GM13976 (cell line): ENCODE measurements at regions not wholly inside any gene's neighbourhood (a gene's known extent, or its start where the extent isn't known, plus 50 kb on each side); places are given as distances from the start of the nearest gene placed in this dataset.

ENCODE experiments used
- DNase-seq: peaks from one replicate; pipeline ENCODE4 v3.0.0; 2012; ENCODE audit warnings: low spot score
- in situ Hi-C: fragments of 300-500 bp; cut with MboI; formaldehyde crosslinking; loops from one replicate; pipeline ENCODE4 v1.12.0; 2022; ENCODE audit warnings: low sequenced_read_pairs, mixed read lengths, inconsistent platforms; ENCODE audit not compliant: unreplicated experiment
- TF ChIP-seq, protein P1 (sequence below): IDR thresholded peaks from 2 replicates; pipeline ENCODE4 v1.5.1; 2012; ENCODE audit warnings: borderline replicate concordance, mild to moderate bottlenecking; ENCODE audit not compliant: insufficient read depth; ENCODE audit errors: extremely low read depth, missing control alignments, control extremely low read depth

DNA sequence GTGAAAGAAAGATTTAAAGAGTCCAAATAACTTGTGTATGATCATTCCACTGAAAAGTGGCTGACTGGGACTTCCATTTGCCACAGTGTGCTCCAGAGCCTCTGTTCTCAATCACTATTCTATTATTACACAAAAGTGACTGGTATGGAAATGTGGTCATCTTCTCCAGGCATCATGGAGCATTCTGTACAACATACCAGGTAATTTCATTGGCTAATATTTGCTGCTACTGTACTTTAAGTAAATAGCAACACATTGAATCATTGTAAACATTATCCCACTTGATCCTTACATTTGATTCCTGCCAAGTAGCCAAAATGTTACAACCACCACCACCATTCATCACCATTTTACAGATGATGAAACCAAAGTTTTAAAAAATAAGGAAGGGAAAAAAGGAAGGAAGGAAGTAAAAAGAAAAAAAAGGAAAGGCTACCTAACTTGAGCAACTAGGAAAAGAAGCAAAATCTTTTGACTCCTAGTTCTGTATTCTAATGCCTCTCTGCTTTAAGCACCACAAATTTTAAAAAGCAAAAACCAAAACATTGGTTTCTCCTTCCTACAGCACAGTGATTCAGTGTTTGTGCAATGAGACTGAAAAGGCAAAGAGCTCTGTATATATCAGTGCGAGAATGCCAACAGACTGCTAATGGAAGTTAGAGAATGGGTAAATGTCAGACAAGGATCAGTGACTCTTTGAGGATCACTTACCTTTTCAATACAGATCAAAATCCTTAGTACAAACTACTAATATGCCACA is 361.4 kb upstream of the PTBP2 start:
- no peak for DNase-seq
- in situ Hi-C loops = no loop called here
- TF ChIP-seq, protein P1, sequence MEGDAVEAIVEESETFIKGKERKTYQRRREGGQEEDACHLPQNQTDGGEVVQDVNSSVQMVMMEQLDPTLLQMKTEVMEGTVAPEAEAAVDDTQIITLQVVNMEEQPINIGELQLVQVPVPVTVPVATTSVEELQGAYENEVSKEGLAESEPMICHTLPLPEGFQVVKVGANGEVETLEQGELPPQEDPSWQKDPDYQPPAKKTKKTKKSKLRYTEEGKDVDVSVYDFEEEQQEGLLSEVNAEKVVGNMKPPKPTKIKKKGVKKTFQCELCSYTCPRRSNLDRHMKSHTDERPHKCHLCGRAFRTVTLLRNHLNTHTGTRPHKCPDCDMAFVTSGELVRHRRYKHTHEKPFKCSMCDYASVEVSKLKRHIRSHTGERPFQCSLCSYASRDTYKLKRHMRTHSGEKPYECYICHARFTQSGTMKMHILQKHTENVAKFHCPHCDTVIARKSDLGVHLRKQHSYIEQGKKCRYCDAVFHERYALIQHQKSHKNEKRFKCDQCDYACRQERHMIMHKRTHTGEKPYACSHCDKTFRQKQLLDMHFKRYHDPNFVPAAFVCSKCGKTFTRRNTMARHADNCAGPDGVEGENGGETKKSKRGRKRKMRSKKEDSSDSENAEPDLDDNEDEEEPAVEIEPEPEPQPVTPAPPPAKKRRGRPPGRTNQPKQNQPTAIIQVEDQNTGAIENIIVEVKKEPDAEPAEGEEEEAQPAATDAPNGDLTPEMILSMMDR = no peak

DNA sequence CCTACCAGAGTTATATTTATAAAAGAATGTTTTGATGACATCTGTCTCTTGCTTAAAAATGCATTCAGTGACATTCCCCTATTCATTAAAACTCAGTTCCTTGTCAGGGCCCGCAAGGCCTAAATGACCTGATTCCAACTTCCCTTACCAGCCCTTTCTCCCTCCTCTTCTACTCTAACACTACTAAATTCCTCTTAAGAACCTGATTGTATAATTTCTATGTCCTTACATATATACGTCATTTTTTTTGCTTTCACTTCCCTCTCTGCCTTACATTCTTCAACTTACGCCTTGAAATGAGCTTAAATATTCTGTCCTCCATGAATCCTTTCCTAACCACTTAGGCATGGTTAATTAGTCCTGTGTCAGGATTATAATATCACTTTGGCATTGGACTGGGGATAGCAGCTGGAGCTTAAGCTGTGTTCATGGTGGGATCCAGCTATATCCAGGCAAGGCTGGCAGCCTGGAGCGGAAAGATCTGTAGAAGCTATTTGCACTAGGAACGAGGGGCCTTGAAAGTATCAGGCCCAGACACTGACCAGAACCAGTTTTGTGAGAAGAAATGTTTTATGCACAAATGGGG is 360.2 kb upstream of the PTBP2 start:
- in situ Hi-C loops = no loop called here
- no peak for DNase-seq
- TF ChIP-seq, protein P1 = no peak

DNA sequence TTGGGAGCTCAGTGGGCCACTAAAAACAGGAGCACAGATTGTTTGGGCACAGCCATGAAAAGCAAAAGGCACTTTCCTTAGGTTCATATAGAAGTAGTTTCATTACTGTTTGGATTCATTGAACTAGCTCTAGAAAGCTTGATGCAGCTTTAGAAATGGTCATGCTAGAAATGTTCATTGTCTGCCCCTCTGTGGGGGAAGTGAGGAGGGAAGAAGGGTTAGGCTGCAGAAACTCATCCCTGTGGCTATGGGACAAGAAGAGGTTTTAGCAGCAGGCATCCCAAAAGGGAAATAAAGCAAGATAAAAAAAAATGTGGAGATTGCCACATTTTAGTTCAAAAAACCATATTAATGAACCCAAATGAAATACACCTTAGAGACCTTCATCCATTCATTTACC is 359.6 kb upstream of the PTBP2 start:
- no peak for DNase-seq
- in situ Hi-C loops = no loop called here
- TF ChIP-seq, protein P1 = no peak

DNA sequence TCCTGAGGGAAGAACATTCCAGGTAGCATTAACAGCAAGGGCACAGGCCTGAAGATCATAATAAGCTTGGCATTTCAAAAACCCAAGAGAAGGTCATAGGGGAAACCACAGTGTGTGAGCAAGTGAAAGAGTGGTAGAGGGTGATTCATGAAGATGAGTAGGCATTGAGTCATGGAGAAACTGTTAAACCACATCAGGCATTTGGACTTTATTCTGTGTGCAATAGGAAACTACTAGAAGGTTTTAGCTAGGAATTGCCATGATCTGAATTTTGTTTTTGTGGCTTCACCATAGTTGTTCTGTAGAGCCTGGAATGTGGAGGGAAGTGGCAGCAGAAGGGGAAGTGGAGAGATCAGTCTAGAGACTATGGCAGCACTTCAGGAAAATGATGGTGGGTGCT is 359.0 kb upstream of the PTBP2 start:
- in situ Hi-C loops = no loop called here
- DNase-seq = no peak
- TF ChIP-seq, protein P1 = no peak

DNA sequence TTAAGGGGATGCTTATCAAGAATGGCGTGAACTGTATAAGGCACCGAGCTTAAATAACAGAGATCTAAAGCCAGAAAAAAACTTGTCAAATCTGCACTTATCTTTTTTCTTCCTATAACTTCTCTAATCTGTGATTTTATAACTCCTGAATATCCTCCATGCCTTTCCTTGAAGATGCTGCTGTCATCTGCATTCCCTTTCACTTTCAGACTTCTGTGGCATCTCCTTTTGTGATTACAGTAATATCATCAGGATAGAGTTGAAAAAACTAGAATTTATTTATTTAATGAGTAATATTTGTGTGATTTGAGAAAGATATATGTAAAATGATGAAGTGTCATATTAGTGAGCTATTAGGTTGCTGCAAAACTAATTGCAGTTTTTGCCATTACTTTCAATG is 357.8 kb upstream of the PTBP2 start:
- in situ Hi-C loops = no loop called here
- no peak for DNase-seq
- TF ChIP-seq, protein P1 = no peak

DNA sequence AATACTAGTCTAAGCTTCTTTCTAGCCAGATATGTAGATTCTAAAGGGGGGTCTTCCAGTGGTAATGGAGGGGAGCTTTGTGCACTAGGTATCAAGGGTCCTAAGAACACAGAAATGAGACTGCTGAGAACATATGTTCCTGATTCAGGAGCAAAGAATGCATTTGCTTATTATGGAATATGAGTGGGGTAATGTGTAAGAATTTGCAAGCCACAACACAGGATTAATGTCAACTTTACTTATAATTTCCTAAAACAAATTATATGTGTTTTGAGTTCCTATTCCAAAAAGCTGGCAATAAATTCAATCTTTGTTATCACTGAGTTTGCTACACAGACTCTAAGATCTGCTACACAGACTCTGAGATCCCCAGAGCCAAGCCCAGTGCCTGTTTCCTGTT is 357.0 kb upstream of the PTBP2 start:
- DNase-seq = no peak
- TF ChIP-seq, protein P1 = no peak
- in situ Hi-C loops = no loop called here

DNA sequence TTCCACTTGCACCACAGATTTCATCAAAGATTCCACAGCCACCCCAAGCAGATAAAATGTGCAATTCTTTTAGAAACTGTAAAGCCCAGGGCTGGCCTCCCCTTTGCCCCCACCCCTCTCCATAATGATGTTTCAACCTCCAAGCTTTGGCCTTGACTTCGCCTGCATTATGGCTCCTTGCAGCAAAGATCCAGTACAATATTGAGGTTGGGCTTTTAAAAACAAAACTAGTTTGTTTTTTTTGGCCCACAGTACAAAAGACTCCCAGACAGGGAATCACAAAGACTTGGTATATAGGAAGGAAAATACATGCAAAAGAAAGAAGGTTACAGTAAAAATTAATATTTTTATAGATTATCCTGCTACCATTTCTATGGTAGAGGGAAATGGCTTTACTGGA is 356.5 kb upstream of the PTBP2 start:
- in situ Hi-C loops = no loop called here
- no peak for DNase-seq
- TF ChIP-seq, protein P1 = no peak
